A549 (cell line): ENCODE measurements at regions not wholly inside any gene's neighbourhood (a gene's known extent, or its start where the extent isn't known, plus 50 kb on each side); places are given as distances from the start of the nearest gene placed in this dataset.

Source experiments
- ATAC-seq, 2 experiments: fragments of 200-7000 bp in 1 of 2; fragments of >200 bp in 1 of 2; cut with Nextera tagmentation in 1 of 2; cut with Tn5 transposase in 1 of 2; 3 replicates each; pipeline versions ENCODE4 v1.8.0 to v1.9.1; 2018 to 2020; ENCODE audit warnings: mild to moderate bottlenecking in 1 of 2, moderate library complexity in 1 of 2
- CTCF ChIA-PET: fragments of 300-600 bp; sonication (Branson Sonifier 250); formaldehyde crosslinking; extraction: SDS; loops from one replicate; lab custom pipeline; 2021; ENCODE audit warnings: antibody characterized with exemption, inconsistent platforms; lab: Yijun Ruan, JAX
- POLR2A ChIA-PET: fragments of 350-600 bp; formaldehyde crosslinking; extraction: SDS; loops from one replicate; lab custom pipeline; 2021; ENCODE audit warnings: antibody characterized with exemption, inconsistent platforms; lab: Yijun Ruan, JAX
- DNase-seq, 2 experiments: peaks; one replicate each; pipeline versions ENCODE4 v3.0.0 to v3.0.0-alpha.2; 2011 to 2016; ENCODE audit warnings: low read depth in 1 of 2, low spot score in 1 of 2
- FAIRE-seq: peaks from 2 replicates; lab custom pipeline; 2011; peaks lifted over from hg19 to GRCh38; lab: Jason Lieb, UNC
- H3K27ac ChIP-seq, 2 experiments: fragments of >200 bp; sonication (Bioruptor Twin); formaldehyde crosslinking; 3 replicates each; pipeline ENCODE4 v1.5.1; 2016 to 2017
- H3K4me1 ChIP-seq: fragments of >200 bp; sonication (Bioruptor Twin); formaldehyde crosslinking; 3 replicates; pipeline ENCODE4 v1.6.1; 2016
- H3K4me2 ChIP-seq: fragments of >200 bp; sonication (Bioruptor Twin); formaldehyde crosslinking; 3 replicates; pipeline ENCODE4 v1.6.1; 2016
- H3K4me3 ChIP-seq: fragments of >200 bp; sonication (Bioruptor Twin); formaldehyde crosslinking; 3 replicates; pipeline ENCODE4 v1.5.1; 2016
- H3K9me3 ChIP-seq: fragments of >200 bp; sonication (Bioruptor Twin); formaldehyde crosslinking; 3 replicates; pipeline ENCODE4 v1.6.1; 2016
- BCL3 ChIP-seq: fragments of >200 bp; sonication (Bioruptor Twin); formaldehyde crosslinking; IDR thresholded peaks from 3 replicates; pipeline ENCODE4 v1.6.1; 2016
- BHLHE40 ChIP-seq: IDR thresholded peaks from 2 replicates; pipeline ENCODE4 v1.6.1; 2012; ENCODE audit warnings: low read depth, low read length, inconsistent platforms
- CBX2 ChIP-seq: fragments of 200-600 bp; sonication (generic); IDR thresholded peaks from 2 replicates; pipeline ENCODE4 v1.6.1; 2016; ENCODE audit warnings: low read depth, mild to moderate bottlenecking, borderline replicate concordance
- CTCF ChIP-seq: fragments of >200 bp; sonication (Bioruptor Twin); formaldehyde crosslinking; IDR thresholded peaks from 3 replicates; pipeline ENCODE4 v1.5.1; 2016
- EHF ChIP-seq: fragments of 250-450 bp; sonication (Bioruptor Pico); IDR thresholded peaks from 2 replicates; pipeline ENCODE4 v1.5.0; 2020; ENCODE audit warnings: mild to moderate bottlenecking
- EP300 ChIP-seq, 2 experiments: fragments of >200 bp; sonication (Bioruptor Twin); formaldehyde crosslinking; IDR thresholded peaks; 2 replicates in 1 of 2; 3 replicates in 1 of 2; pipeline ENCODE4 v1.6.1; 2016 to 2017
- ESRRA ChIP-seq: fragments of 150-350 bp; IDR thresholded peaks from 2 replicates; pipeline ENCODE4 v1.6.1; 2014; ENCODE audit warnings: mild to moderate bottlenecking, low read length, borderline replicate concordance
- HDAC2 ChIP-seq: fragments of 200-600 bp; sonication (generic); IDR thresholded peaks from 2 replicates; pipeline ENCODE4 v1.6.1; 2016
- HES2 ChIP-seq: fragments of >200 bp; sonication (Bioruptor Twin); formaldehyde crosslinking; IDR thresholded peaks from 2 replicates; pipeline ENCODE4 v1.6.1; 2016
- HOXA7 ChIP-seq: fragments of 250-450 bp; sonication (Bioruptor Pico); IDR thresholded peaks from 2 replicates; pipeline ENCODE4 v1.5.0; 2020; ENCODE audit warnings: mild to moderate bottlenecking, moderate library complexity
- KDM1A ChIP-seq: fragments of 200-600 bp; sonication (generic); IDR thresholded peaks from 2 replicates; pipeline ENCODE4 v1.6.1; 2016; ENCODE audit warnings: low read depth, mild to moderate bottlenecking
- NPAS2 ChIP-seq: fragments of 250-450 bp; sonication (Bioruptor Pico); IDR thresholded peaks from 2 replicates; pipeline ENCODE4 v1.8.0; 2022; ENCODE audit warnings: mild to moderate bottlenecking, moderate library complexity, borderline replicate concordance
- NR3C1 ChIP-seq: fragments of >200 bp; sonication (Bioruptor Twin); formaldehyde crosslinking; IDR thresholded peaks from 3 replicates; pipeline ENCODE4 v1.6.1; 2017
- POLR2A ChIP-seq: IDR thresholded peaks from 2 replicates; pipeline ENCODE4 v1.6.1; 2012; ENCODE audit warnings: mild to moderate bottlenecking, low read length
- RAD21 ChIP-seq, 2 experiments: fragments of >200 bp in 1 of 2; sonication (Bioruptor Twin) in 1 of 2; formaldehyde crosslinking in 1 of 2; IDR thresholded peaks in 1 of 2; conservative IDR thresholded peaks in 1 of 2; 2 replicates in 1 of 2; 3 replicates in 1 of 2; pipeline ENCODE4 v1.6.1; 2012 to 2018; ENCODE audit warnings: inconsistent platforms in 1 of 2
- RARB ChIP-seq: fragments of 250-450 bp; sonication (Bioruptor Pico); IDR thresholded peaks from 2 replicates; pipeline ENCODE4 v1.8.0; 2021; ENCODE audit warnings: mild to moderate bottlenecking, moderate library complexity
- RFX5 ChIP-seq: fragments of 450-650 bp; IDR thresholded peaks from 2 replicates; pipeline ENCODE4 v1.7.1; 2014; ENCODE audit warnings: antibody characterized with exemption, mild to moderate bottlenecking, moderate library complexity
- RNF2 ChIP-seq: fragments of 200-600 bp; sonication (generic); IDR thresholded peaks from 2 replicates; pipeline ENCODE4 v1.6.1; 2016; ENCODE audit warnings: low read depth, mild to moderate bottlenecking, antibody characterized with exemption, moderate library complexity, borderline replicate concordance
- SMC3 ChIP-seq: fragments of >200 bp; sonication (Bioruptor Twin); formaldehyde crosslinking; IDR thresholded peaks from 3 replicates; pipeline ENCODE4 v1.6.1; 2018; ENCODE audit warnings: inconsistent platforms
- TFCP2L1 ChIP-seq: fragments of 250-450 bp; sonication (Bioruptor Pico); IDR thresholded peaks from 2 replicates; pipeline ENCODE4 v1.5.0; 2021; ENCODE audit warnings: mild to moderate bottlenecking
- TP53 ChIP-seq: fragments of 250-450 bp; sonication (Bioruptor Pico); IDR thresholded peaks from 2 replicates; pipeline ENCODE4 v1.5.0; 2021; ENCODE audit warnings: mild to moderate bottlenecking, moderate library complexity
- USF2 ChIP-seq: fragments of 450-650 bp; IDR thresholded peaks from 2 replicates; pipeline ENCODE4 v1.6.1; 2014; ENCODE audit warnings: antibody characterized with exemption
- WGBS: methylation state at CpG from one replicate; pipeline ENCODE4 v1.1.6; 2017; ENCODE audit errors: missing lambda C conversion rate; 5-methylcytosine and 5-hydroxymethylcytosine counted together

GRCh38 chr11:71341596-71341995 lies 89.2 kb upstream of the SHANK2 start:
- H3K9me3 ChIP-seq: no peaks in the 10 kb centered on the region
- H3K4me1 ChIP-seq: peaks cover 7% of the 10 kb centered on the region
- H3K4me2 ChIP-seq: no peak overlapping the region
- no peak overlapping the region for H3K4me3 ChIP-seq
- ChIA-PET CTCF (interaction anchor here (1.2 to 6.2 kb wide), 5 partner anchors 8 to 221 kb away, joined by 3 to 42 read pairs (median 4); partner anchors contain the start of gene SHANK2), POLR2A (no interaction called here)
- ATAC-seq (no peak), FAIRE-seq (no peak), DNase-seq (no peak)
- WGBS: 82% methylated on average over 9 of the region's 9 CpGs
- no peak overlapping the region for H3K27ac ChIP-seq
- TF ChIP-seq HDAC2 (no peak), EHF (CRISPR knock-in tag) (no peak), TP53 (no peak), RARB (CRISPR knock-in tag) (no peak), NR3C1 (no peak), CTCF (no peak), BCL3 (no peak), ESRRA (no peak), TFCP2L1 (CRISPR knock-in tag) (no peak), HOXA7 (CRISPR knock-in tag) (no peak), RAD21 (conservative IDR thresholded peaks at IDR 0.05 in 1 of 2, IDR thresholded peaks at IDR 0.05 in 1 of 2) (no peak), RNF2 (no peak), RFX5 (no peak), EP300 (IDR thresholded peaks at IDR 0.05) (no peak), SMC3 (no peak)

GRCh38 chr11:71341173-71341572 lies 88.8 kb upstream of the SHANK2 start:
- POLR2A ChIA-PET: no interaction called here
- ATAC-seq (no peak), FAIRE-seq (no peak), DNase-seq (no peak)
- H3K27ac ChIP-seq: no peak overlapping the region
- TF ChIP-seq USF2 (no peak), POLR2A (no peak), EHF (CRISPR knock-in tag) (no peak), CBX2 (no peak), RAD21 (conservative IDR thresholded peaks at IDR 0.05 in 1 of 2, IDR thresholded peaks at IDR 0.05 in 1 of 2) (no peak), KDM1A (no peak), BHLHE40 (no peak), NPAS2 (no peak), HES2 (no peak)
- WGBS: 65% methylated on average over 8 of the region's 8 CpGs
- no peaks in the 10 kb centered on the region for H3K9me3 ChIP-seq
- CTCF ChIA-PET: interaction anchor here (5.3 to 6.2 kb wide), 2 partner anchors 8 to 89 kb away, joined by 39 to 42 read pairs; partner anchors contain the start of gene SHANK2
- no peak overlapping the region for H3K4me3 ChIP-seq
- peaks cover 7% of the 10 kb centered on the region for H3K4me1 ChIP-seq
- no peak overlapping the region for H3K4me2 ChIP-seq
